HL-60 (cell line): ENCODE measurements at regions not wholly inside any gene's neighbourhood (a gene's known extent, or its start where the extent isn't known, plus 50 kb on each side); places are given as distances from the start of the nearest gene placed in this dataset.

Experiments used
- CTCF ChIP-seq: IDR thresholded peaks from one replicate; pipeline ENCODE4 v1.5.1; 2011; ENCODE audit warnings: low read length, control low read depth, inconsistent platforms; ENCODE audit not compliant: insufficient read depth
- SPI1 ChIP-seq: IDR thresholded peaks from 2 replicates; pipeline ENCODE4 v1.6.1; 2012; ENCODE audit warnings: low read depth, mild to moderate bottlenecking, borderline replicate concordance

- TF ChIP-seq CTCF (no peak), SPI1 (no peak)
These were observed 162.3 kb upstream of the SERP2 start for GRCh38 chr13:44211286-44211685.
